HL-60 (cell line): ENCODE measurements at regions not wholly inside any gene's neighbourhood (a gene's known extent, or its start where the extent isn't known, plus 50 kb on each side); places are given as distances from the start of the nearest gene placed in this dataset.

ENCODE experiments used
- DNase-seq, 2 experiments: peaks; one replicate each; pipeline ENCODE4 v3.0.0-alpha.2; 2010 to 2020; ENCODE audit warnings: low read depth in 1 of 2, low spot score in 1 of 2
- H3K27ac ChIP-seq: fragments of 250-450 bp; sonication (Bioruptor Pico); replicated peaks from 2 replicates; pipeline ENCODE4 v1.5.1; 2020; ENCODE audit warnings: mild to moderate bottlenecking, moderate library complexity
- H3K27me3 ChIP-seq: fragments of 250-450 bp; sonication (Bioruptor Pico); 2 replicates; pipeline ENCODE4 v1.5.1; 2021; ENCODE audit warnings: mild to moderate bottlenecking, moderate library complexity; ENCODE audit not compliant: insufficient read depth, poor library complexity, severe bottlenecking
- H3K4me3 ChIP-seq: replicated peaks from 2 replicates; pipeline ENCODE4 v1.5.1; 2011; ENCODE audit warnings: mild to moderate bottlenecking, control low read depth, low read length; ENCODE audit not compliant: insufficient read depth
- GABPA ChIP-seq: IDR thresholded peaks from 2 replicates; pipeline ENCODE4 v1.6.1; 2012; ENCODE audit warnings: low read depth
- POLR2AphosphoS5 ChIP-seq: IDR thresholded peaks from 2 replicates; pipeline ENCODE4 v1.6.1; 2012; ENCODE audit warnings: low read depth
- SPI1 ChIP-seq: IDR thresholded peaks from 2 replicates; pipeline ENCODE4 v1.6.1; 2012; ENCODE audit warnings: low read depth, mild to moderate bottlenecking, borderline replicate concordance
- TF ChIP-seq, protein P1 (sequence below): IDR thresholded peaks from 2 replicates; pipeline ENCODE4 v1.6.1; 2012; ENCODE audit warnings: low read depth; ENCODE audit not compliant: insufficient replicate concordance
- TF ChIP-seq, protein P2 (sequence below): IDR thresholded peaks from one replicate; pipeline ENCODE4 v1.5.1; 2011; ENCODE audit warnings: low read length, control low read depth, inconsistent platforms; ENCODE audit not compliant: insufficient read depth

GRCh38 chr3:5531741-5532290 is 344.3 kb downstream of the EDEM1 start:
- no peak for DNase-seq
- H3K27ac ChIP-seq = no peak overlapping the region
- TF ChIP-seq, protein P1, sequence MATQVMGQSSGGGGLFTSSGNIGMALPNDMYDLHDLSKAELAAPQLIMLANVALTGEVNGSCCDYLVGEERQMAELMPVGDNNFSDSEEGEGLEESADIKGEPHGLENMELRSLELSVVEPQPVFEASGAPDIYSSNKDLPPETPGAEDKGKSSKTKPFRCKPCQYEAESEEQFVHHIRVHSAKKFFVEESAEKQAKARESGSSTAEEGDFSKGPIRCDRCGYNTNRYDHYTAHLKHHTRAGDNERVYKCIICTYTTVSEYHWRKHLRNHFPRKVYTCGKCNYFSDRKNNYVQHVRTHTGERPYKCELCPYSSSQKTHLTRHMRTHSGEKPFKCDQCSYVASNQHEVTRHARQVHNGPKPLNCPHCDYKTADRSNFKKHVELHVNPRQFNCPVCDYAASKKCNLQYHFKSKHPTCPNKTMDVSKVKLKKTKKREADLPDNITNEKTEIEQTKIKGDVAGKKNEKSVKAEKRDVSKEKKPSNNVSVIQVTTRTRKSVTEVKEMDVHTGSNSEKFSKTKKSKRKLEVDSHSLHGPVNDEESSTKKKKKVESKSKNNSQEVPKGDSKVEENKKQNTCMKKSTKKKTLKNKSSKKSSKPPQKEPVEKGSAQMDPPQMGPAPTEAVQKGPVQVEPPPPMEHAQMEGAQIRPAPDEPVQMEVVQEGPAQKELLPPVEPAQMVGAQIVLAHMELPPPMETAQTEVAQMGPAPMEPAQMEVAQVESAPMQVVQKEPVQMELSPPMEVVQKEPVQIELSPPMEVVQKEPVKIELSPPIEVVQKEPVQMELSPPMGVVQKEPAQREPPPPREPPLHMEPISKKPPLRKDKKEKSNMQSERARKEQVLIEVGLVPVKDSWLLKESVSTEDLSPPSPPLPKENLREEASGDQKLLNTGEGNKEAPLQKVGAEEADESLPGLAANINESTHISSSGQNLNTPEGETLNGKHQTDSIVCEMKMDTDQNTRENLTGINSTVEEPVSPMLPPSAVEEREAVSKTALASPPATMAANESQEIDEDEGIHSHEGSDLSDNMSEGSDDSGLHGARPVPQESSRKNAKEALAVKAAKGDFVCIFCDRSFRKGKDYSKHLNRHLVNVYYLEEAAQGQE = no peak
- TF ChIP-seq SPI1 (no peak), POLR2AphosphoS5 (no peak), GABPA (no peak)
- TF ChIP-seq, protein P2, sequence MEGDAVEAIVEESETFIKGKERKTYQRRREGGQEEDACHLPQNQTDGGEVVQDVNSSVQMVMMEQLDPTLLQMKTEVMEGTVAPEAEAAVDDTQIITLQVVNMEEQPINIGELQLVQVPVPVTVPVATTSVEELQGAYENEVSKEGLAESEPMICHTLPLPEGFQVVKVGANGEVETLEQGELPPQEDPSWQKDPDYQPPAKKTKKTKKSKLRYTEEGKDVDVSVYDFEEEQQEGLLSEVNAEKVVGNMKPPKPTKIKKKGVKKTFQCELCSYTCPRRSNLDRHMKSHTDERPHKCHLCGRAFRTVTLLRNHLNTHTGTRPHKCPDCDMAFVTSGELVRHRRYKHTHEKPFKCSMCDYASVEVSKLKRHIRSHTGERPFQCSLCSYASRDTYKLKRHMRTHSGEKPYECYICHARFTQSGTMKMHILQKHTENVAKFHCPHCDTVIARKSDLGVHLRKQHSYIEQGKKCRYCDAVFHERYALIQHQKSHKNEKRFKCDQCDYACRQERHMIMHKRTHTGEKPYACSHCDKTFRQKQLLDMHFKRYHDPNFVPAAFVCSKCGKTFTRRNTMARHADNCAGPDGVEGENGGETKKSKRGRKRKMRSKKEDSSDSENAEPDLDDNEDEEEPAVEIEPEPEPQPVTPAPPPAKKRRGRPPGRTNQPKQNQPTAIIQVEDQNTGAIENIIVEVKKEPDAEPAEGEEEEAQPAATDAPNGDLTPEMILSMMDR = no peak
- H3K4me3 ChIP-seq = no peak overlapping the region
- no peaks in the 10 kb centered on the region for H3K27me3 ChIP-seq

DNA sequence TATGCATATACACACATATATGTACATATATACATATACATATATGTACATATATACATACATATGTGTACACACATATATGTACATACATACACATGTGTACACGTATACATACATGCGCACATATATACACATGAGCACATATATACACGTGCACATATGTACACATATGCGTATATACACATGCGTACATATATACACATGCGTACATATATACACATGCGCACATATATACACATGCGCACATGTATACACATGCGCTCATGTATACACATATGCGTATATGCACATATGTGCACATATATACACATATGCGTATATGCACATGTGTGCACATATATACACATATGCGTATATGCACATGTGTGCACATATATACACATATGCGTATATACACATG is 353.0 kb downstream of the EDEM1 start:
- Histone ChIP-seq H3K4me3 (no peak overlapping the region), H3K27me3 (no peaks in the 10 kb centered on the region), H3K27ac (no peak overlapping the region)
- no peak for TF ChIP-seq POLR2AphosphoS5
- TF ChIP-seq, protein P1 = no peak
- TF ChIP-seq, protein P2 = no peak
- no peak for TF ChIP-seq GABPA
- no peak for TF ChIP-seq SPI1
- no peak for DNase-seq

DNA sequence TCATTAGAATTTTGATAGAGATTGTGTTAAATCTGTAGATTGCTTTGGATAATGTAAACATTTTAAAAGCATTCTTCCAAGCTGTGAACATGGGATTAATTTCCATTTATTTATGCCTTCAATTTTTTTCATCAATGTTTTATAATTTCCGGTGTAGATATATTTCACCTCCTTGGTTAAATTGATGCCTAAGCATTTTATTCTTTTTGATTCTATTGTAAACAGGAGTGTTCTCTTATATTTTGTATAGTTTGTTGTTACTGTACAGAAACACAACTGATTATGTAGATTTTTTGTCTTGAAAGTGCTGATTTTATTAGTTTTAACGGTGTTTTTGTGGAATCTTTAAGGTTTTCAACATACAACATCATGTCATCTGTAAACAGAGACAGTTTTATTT is 355.0 kb downstream of the EDEM1 start:
- no peak for TF ChIP-seq SPI1
- TF ChIP-seq POLR2AphosphoS5 = no peak
- TF ChIP-seq, protein P1 = no peak
- Histone ChIP-seq H3K27ac (no peak overlapping the region), H3K4me3 (no peak overlapping the region), H3K27me3 (no peaks in the 10 kb centered on the region)
- DNase-seq = no peak

DNA sequence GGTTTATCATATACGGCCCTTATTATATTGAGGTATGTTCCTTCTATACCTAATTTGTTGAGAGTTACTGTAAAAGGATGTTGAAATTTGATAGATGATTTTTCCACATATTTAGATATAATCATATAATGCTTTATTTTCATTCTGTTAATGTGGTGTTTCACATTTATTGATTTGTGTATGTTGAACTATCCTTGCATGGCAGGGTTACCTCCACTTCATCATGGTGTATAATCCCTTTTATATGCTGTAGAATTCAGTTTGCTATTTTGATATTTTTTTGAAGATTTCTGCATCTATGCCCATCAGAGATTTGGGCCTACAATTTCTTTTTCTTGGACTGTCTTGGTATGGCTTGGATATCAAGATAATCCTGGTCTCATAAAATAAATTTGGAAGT is 355.5 kb downstream of the EDEM1 start:
- Histone ChIP-seq H3K27me3 (no peaks in the 10 kb centered on the region), H3K4me3 (no peak overlapping the region), H3K27ac (no peak overlapping the region)
- TF ChIP-seq, protein P1 = no peak
- TF ChIP-seq, protein P2 = no peak
- no peak for TF ChIP-seq SPI1
- no peak for TF ChIP-seq GABPA
- no peak for TF ChIP-seq POLR2AphosphoS5
- DNase-seq = no peak
